HUDEP-2 (cell line): ENCODE measurements at regions not wholly inside any gene's neighbourhood (a gene's known extent, or its start where the extent isn't known, plus 50 kb on each side); places are given as distances from the start of the nearest gene placed in this dataset.
A peak's percentile ranks its signal among the peaks of the same experiment; 100 is the strongest.

Experiments used
- DNase-seq, 76 experiments: peaks; one replicate each; lab custom pipeline; 2025; ENCODE audit not compliant: unreplicated experiment in 76 of 76; lab: John Stamatoyannopoulos, UW

- peak in 1 of 76 experiments; percentile 1 for DNase-seq
These were observed 173.4 kb upstream of the KIT start for GRCh38 chr4:54484383-54484782.

DNA sequence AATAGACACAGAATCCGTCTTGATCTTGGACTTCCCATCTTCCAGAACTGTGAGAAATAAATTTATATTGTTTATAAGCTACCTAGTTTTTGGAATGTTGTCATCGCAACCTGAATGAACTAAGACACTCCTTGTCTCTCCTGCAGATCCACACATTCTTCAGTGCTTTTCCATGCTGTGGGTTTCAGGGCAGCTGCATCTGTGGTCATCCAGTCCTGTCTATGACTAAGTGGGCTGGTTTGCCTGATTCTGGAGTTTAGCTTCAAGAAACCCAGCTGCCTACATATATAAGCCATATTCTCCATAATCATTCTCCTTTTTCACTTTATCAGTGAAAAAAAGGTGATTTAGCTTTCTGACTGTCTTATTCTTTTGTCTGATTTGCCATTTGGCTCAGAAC, 170.3 kb upstream of the KIT start:
- DNase-seq = no peak

GRCh38 chr4:54493862-54494261, 163.9 kb upstream of the KIT start:
- DNase-seq = peak in 13 of 76 experiments; percentile 2 to 23 (median 6)

DNA sequence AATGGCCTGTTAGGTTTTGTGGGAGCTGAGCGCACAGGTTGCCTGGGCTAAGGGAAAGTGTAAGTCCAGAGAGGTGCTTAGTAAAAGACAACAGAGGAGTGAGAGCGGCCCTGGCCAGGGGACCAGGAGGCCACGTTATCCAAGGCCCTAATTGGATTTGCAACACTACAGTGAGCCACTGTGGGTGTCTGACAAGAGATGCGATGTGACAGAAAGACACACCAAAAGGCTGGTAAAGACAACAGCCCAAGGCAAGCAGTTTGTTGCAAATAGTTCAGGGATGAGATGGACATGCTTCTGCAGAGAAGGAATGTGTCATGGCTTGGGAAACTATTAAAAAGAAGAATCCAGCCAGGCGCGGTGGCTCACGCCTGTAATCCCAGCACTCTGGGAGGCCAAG, 162.7 kb upstream of the KIT start:
- no peak for DNase-seq

GRCh38 chr4:54495641-54496040, 162.1 kb upstream of the KIT start:
- DNase-seq = no peak

GRCh38 chr4:54496412-54496811, 161.3 kb upstream of the KIT start:
- no peak for DNase-seq

DNA sequence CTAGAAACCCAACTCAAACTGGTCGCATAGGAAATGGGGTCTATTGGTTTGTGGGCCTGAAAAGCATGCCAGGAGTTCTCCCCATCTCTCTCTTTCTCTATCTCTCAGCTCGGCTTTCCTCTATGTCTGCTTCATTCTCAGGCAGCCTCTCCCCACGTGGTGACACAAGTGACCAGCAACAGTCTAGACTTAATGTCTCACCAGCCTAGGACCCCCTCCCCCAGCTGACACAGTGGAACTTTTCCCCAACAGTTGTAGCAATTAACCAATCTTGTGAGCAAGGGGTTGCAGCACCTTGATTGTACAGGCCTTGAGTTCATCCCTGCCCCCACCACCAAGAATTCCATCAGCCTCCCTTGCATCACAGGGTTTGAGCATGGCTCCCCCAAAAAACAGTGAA, 159.8 kb upstream of the KIT start:
- DNase-seq = no peak

- DNase-seq = peak in 1 of 76 experiments; percentile 11
These were observed 159.1 kb upstream of the KIT start for GRCh38 chr4:54498661-54499111.

DNA sequence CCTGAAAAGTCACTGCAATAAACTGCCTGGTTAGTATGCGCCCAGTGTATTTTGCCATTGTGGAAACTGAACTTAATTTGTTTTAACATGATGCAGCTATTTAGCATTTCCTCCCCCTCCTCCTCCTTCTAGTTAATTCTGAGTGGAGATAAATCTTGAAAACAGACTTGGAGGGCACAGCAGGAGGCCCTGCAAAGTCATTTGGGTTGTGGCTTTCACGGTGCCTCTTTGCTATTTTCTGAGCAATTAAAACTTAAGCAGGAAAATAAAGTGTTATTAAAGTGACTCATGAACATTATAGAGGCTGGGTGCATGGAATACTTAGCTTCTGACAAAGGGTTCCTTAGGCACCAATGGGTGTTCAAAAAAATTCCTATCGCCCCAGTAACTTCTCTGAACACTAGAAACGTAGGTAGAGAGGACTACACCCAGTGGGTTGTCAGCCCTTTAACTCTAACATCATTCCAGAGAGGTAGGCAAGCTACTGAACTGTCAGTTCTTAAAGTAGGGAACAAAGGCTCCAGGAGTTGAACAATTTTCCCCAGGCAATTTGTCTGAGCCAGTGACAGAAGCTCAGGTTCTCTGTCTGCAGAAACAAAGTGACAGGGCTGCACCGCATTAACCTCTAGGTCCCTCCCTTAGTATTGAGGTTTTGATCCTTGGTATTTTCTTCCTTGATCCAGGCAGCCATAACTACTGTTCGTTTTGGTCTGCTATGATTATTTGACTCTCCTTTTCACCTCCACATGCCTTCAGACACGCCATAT, 158.3 kb upstream of the KIT start:
- peak in 4 of 76 experiments; percentile 21 to 46 (median 34) for DNase-seq

DNA sequence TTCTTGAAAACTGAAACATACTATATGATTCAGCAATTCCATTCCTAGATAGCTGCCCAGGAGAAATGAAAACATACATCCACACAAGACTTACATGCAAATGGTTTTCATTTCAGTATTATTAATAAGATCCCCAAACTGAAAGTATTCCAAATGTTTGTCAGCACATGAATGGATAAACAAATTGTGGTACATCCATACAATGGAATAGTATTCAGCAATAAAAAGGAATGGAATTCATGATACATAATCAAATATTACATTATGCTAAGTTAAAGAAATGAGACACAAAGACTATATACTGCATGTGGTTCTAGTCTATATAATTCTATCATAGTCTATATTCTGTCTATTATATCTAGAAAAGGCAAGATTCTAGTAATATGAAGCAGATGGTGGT, 152.4 kb upstream of the KIT start:
- DNase-seq = no peak

DNA sequence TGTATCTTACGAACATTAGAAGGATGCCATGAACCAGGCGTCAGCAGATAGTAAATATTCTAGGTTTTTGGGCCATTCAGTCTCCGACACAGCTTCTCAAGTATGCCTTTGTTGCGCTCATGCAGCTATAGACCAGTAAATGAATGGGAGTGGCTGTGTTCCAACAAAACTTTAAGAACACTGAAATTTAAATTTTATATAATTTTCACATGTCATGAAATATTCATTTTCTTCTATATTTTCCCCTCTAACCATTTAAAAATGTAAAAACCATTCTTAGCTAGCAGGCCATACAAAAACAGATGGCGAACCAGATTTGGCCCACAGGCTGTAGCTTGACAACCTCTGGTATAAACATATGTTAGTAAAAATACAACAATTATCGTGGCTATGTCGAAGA, 151.8 kb upstream of the KIT start:
- DNase-seq = no peak

DNA sequence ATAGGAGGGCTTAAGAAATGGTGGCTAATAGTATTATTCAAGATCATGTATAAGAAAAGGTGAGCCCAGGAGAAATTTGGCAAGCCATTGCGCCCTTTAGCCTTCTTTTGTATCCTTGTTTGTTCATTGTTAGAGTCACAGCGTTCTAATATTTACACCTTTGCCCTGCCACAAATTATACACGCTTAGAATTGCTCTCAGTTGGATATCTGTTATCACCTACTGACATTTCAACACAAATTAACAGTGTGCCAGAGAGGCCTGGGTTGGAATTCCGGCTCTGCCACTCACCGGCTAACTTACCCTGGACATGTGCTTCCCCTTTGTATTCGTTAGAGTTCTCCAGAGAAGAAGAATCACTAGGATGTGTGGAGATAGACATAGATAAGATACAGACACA, 148.7 kb upstream of the KIT start:
- no peak for DNase-seq

DNA sequence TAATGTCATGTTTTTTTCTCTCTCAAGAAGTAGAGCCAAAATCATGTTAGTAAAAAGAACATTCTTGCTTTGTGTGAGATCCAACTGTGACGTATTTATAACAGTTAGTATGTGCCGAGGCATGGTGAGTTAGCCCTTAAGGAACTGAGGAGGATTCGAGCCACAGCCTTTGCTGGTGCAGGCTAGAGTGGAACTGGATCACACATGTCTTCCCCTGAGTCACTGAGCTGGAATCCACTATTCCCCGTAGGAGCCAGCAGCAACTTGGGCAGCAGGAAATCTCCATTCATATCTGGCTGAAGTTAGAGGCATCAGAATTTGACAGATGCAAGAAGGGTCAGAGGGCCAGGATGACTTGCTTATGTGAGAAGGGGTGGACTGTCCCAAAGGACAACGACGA, 144.6 kb upstream of the KIT start:
- no peak for DNase-seq

GRCh38 chr4:54513741-54514140, 144.0 kb upstream of the KIT start:
- DNase-seq = no peak

DNA sequence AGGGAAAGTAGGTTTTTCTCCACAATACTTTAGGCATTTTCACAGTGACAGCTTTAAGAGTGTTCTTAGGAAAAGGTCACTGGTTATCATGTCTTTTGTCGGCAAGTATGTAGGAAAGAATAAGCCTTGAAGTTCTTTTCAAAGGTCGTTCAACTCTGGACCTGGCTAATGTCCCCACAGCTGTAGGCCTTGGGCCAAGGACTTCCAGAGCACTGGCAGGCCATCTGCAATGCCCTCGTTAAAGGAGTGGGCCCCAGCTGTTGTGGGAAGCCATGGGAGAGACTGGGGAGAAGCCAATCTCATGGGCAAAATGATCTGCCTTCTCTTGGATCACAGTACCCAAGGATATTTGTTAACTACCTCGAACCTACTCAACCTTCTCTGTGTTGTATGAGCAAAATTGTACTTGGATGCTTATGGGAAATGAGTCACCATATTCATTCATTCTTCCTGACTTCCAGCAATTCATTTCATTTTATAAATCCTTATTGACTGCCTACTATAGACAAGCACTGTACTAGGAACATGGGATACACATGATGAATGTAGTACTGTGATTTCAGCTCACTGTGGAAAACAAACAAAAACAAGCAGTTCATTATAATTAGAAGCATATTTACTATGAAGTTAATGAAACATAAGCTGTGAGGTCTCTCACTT, 141.1 kb upstream of the KIT start:
- DNase-seq = no peak

DNA sequence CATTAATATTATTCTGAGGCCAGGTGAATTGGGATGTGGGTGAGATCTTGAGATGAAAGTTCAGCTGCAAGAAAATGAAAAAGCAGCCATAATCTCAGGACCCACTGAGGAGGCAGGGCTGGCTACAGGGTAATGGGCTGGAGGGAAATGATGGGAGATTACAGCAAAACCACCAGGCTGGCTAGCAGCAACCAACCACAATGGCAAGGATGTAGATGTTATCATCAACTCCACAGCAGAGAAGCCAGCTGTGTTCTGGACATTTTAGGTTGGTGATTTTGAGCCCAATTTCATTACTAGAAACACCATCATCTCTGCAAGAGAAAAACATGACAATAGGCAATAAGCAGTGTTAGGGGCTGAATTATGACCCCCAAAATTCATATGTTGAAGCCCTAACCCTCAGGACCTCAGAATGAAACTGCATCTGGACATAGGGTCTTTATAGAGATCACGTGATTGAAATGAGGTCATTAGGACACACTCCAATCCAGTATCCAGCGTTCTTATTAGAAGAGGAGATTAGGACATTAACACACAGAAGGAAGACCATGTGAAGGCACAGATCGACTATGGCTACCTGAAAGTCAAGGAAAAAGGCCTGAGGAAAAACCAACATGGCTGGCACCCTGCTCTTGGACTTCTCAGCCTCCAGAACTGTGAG, 139.8 kb upstream of the KIT start:
- DNase-seq = no peak

DNA sequence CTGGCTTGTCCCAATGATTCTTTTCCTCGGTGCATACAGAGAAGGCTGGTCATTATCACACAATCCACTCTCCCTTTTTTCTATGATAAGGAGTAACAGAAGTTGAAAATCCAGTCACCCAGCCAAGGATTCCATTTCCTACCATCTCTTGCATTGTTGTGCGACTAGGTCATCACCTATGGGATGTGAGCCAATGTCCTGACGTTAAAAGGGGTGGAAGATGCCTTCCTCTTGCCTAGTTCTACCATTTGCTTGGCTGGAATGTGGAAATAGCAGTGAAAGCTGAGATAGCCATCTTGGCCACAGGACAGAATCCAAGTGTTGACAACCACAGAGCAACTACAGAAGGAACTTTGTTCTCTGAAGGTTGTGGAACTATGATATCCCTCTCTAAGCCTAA, 132.2 kb upstream of the KIT start:
- no peak for DNase-seq

- no peak for DNase-seq
These were observed 131.2 kb upstream of the KIT start for GRCh38 chr4:54526560-54526959.

DNA sequence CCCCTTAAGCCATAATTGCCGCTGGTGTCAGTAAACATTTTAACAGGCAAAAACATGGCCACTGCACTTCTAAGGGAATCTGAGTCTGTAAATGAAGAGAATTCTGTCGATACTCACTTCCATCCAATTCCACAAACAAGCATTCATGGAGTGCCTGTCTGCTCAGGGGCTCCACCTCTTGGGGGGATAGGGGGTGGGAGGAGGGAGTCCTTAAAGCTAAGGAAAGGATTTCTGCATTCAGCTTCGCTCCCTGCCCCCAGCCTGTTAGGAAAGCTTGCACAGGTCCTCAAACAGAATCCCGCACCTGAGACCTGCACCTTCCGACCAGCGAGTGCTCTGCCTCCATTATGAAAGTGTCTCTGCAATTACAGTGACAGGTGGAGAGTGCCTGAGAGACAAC, 130.2 kb upstream of the KIT start:
- no peak for DNase-seq

DNA sequence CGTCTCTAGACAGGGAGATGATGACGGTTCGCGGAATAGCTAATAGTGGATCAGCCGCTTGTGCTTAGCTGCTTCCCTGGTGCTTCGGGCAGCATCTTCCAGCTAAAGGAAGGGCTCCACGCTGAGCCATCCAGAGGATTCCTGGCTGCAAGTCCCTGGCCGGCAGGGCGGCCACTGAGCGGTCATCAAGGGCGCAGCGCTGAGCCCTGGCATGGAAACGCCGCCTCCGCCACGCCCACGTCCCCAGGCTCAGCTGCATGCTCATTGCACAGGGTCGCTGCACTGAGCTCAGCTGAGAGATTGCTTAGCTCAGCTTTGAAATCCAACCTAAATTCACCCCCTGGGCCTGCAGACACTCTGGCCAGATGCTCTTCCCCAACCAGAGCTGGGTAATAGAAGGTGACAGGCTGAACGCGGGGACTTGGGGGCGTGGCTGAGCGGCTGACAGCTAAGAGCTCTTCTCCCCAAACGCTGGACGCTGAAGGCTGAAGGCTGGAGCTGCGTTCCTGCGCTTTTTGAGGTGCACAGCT, 118.2 kb upstream of the KIT start:
- DNase-seq = peak in 48 of 76 experiments; percentile 2 to 70 (median 30)

DNA sequence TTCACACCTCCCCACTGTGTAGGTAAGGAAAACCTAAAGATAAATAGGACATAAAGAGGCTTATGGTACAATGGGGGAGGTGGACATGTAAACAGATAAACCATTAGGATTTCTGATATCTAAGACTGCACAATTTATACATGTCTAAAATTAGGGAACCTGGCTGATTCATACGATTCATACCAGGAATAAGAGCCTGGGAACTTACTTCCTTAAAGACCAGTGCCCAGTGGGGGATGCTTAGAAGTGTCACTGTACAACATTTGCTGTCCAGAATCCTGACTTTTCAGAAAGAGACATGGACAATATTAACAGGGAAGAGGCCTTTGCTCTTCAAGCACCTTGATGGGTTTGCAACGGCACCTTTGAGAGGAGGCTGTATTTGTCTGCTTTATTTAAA, 116.8 kb upstream of the KIT start:
- DNase-seq = no peak
